GM21381 (cell line): ENCODE measurements at regions not wholly inside any gene's neighbourhood (a gene's known extent, or its start where the extent isn't known, plus 50 kb on each side); places are given as distances from the start of the nearest gene placed in this dataset.

Source experiments
- ATAC-seq: cut with Tn5 transposase; IDR thresholded peaks from one replicate; pipeline ENCODE4 v1.9.1; 2021; ENCODE audit warnings: mild to moderate bottlenecking, moderate library complexity; ENCODE audit not compliant: unreplicated experiment

DNA sequence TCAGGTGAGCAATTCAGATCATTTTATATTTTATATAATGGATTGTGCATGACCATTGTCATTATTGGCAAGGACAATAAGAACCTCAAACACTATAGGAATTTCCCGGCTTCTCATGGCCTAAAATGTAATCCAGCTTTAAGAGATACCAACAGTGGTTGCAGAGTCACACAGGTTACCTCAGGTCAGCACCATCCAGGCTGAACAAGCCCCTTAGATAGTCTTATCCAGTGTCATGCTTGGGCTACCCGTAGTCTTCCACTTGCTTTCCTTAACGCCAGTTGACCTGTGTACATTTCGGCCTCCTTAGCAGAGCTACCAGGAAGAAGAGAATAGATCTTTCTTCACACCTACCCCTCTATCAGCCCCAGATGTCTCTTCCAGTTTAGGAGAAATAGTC, 293.3 kb upstream of the SYT4 start:
- ATAC-seq: no peak

DNA sequence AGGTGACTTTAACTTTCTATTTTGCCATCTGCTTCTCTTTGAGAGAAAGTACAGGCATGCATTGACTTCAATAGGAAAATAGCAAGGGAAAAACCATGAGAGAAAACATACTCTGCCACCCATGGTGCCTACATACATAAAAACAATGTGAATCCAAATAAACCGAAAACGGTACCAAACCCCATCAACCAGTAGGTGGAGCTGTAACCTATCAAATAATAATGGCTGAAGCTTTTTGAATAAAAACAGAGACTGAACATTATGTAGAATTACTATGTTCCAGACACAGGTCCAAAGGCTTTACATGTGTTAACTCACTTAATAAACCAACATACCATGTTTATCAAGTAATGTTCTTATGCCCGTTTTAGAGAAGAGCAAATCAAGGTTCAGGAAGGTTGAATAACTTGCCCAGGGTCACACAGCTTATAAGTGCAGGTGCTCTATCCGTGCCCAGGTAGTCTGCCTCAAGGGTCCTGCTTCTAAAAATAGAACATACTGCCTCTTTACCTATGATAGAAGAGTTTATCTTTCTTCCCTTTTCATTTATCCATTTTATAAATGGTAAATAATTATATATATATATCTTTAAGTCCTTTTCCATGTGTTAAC, 293.9 kb upstream of the SYT4 start:
- peak; percentile 66 for ATAC-seq

DNA sequence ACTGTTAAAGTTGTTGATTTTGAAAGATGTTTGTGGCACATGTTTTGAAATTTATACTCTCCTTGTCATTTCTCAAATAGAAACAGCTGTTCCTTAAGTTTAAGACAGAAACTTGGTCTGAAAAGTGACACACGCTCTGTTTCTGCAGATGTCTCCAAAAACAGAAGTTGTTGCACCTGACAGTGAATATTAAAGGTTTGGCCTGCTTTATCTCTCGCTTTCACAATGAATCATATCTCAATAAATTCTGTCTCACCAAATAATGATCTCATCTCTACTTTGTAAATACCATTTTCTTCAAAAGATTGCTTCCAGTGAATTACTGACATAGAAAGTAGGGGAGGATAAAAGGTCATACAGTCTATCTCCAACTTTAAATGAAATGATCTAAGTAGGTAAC, 294.9 kb upstream of the SYT4 start:
- ATAC-seq: peak; percentile 61

DNA sequence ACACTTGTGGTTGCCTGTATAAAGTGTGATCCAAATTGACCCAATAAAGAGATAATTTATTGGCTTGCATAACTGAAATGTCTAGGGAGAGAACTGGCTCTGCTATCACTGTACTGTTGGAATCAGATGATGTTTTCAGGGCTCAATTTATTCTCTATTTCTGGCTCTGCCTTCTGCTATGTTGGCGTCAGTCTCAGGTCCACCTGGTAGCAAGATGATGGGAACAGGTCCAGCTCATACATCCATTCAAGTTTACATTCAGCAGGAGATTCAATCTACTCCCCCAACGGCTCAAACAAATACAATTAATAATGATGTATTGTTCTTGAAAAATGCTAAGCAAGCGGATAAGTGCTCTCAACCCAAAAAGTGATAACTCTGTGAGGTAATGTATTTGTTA, 297.7 kb upstream of the SYT4 start:
- no peak for ATAC-seq

DNA sequence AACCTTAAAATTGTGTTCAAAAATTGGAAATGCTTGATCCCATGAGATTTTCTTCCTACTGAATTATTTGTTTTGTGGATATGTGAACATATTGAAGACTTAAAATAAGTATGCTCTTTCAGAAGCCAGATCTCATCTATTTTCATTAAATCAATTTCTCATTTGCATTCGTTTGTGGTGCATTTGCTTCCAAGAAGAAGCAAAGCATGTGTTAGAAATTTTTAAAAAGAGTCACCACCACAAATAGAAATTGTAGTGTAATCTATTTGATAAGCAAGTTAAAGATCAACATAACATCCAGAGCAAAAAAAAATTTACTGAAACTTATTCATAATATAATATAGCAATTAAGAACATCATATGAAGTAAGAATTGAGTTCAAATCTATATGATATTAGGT, 300.9 kb upstream of the SYT4 start:
- no peak for ATAC-seq

DNA sequence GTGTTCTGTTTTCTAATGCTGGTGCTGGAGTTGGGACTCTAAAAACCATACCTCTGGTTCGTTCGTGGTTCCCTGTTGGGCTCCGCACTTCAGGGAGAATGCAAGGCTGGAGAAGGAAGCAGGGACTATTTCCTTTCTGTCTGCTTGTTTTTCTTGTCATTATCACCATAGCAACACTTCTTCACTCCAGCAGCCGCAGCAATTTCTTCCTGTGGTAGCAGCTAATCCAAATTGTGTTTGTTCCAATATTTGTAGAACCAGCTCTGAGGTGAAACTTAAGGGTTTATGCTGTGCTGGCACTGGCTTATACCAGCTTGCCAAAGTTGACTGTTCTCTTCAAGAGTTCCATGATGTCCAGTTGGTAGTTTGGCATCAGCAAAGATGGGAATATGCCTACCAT, 301.4 kb upstream of the SYT4 start:
- ATAC-seq: no peak

DNA sequence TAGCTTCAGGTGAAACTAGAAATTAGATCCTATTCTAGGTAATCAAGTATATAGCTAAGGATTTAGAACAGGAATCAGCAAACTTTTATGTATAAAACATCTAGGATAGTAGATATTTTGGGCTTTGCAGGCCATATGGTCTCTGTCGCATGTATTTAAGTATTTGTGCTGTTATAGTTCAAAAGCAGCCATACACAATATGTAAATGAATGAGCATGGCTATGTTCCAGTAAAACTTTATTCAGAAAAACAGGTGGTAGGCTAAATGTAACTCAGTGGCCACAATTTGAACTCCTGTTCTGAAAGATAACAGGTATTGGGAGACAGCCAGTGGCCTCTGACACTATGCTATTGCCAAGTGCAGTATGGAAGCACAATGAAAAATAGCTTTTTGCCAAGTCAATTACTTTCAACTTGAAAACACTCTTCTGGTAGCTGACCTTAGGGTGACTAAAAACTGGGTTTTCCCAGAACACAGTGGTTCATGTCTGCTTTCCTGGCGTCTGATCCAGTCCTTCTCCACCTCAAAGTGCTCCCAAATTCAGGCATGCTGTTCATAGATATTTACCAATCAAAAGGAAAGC, 304.7 kb upstream of the SYT4 start:
- ATAC-seq: no peak

DNA sequence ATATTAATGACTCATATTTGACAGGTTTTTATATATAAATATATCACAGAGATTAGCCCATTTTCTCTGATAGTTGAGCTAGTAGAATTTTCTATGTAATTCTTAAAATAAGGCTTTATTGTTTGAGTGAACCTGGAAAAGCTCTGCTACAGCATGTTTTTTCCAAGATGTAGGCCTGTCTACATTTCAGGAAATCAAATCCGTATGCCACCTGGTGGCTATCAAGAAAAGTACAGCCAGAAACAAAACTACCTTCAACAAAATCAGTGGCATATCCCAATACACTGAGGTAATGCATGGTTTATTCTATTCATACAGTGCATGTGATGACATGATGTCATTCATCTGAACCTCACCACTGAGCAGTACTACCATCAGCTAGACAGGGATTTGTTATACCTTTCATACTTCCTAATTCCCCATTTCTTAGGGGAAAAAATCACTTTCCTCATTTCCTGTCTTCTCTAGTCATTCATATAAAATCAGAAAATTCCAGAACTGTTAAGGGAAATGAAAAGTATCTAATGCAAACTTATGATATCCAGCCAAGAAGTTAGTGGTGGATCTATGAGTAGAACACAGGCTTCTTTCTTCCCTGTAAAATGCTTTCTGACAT, 310.4 kb upstream of the SYT4 start:
- peak; percentile 73 for ATAC-seq

DNA sequence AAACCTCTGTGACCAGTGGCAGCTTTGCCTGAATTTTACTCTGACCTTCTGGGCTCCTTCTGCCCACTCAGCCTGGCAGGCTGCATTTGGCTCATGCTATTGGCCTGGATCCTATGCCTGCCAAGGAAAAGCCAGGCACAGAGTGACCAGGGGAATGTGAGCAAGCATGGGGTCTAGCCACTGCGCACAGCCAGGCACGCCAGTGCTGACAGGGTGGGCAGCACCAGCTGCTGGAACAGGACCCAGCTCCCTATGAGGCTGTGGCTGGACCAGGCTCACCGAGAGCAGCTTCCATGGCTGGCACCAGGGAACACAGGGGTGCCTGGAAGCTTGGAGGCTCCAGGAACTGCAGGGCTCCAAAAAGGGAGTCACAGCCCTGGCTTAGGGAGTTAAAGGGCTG, 311.5 kb upstream of the SYT4 start:
- ATAC-seq: no peak

DNA sequence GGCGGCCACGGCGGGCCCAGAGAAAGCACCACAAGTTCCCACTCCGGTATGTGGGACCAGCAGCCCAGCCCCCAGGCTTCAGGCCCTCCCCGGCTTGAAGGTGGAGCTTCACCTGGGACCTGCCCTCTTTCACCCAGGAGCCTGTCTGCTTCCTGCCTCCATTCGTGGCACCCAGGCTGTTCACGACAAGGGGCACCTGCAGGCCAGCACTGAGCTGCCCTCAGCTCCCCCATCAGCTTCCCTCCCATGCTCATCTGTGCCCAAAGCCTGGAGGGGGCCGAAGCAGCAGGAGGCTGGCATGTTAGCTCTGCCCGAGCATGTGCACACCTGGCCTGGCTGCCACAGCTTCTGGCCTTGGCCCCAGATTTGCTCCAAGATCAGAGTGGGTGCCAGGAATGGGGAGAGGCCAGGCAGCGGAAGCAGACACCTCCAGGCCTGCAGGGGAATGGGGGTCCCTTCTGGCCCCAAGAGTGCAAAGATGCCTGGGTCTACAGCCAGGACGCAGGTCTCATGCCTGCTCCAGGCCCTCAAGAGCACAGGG, 312.4 kb upstream of the SYT4 start:
- no peak for ATAC-seq

DNA sequence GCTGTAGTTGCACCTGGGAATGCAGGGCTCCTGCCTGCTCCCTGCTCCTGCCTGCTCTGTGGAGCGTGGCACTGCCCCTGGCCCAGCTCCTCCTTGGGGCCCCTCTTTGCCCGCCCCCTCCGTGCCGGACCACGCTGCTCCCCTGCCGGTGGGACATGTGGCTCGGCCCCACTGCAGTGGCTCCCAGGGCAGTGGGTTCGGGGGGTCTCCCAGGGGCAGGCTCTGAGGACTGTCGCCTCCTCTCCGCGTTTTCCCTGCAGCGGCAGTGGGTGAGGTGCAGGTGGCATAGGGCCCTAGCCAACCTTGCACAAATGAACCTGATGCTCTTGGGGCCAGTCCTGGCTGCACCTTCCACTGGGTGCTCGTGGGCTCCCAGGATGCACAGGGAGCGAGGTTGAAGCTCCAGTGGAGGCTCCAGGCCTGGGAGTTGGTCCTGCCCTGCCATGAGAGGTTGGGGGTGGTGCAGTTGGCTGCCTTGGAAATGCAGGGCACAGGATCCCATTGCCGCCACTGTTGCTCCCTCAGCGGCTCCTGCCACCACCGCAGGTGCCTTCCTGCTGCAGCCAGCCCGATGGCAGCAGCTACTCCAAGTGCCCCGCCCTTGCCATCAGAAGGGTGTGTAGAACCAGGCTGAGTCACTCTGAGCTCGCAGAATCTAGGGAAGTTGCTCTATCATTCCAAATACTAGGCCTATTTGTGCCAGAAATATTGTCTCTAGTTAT, 313.1 kb upstream of the SYT4 start:
- ATAC-seq: no peak

DNA sequence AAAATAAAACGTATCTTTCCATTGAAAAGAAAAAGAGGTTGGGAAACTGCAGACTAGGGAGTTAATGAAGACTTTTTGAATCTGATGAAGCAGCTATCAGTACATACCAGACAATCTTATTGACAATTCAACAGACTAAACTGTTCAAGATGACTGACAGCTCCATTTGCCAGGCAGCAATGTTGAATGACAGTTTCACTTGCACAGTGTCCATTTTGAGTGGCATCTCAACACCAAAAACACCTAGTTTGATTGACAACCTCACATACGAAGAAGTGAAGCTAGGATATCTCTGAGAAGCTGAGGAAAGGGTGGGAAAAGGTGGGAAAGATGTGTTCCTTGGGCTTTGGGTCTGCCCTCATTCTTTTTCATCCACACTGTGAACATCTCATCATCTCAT, 315.0 kb upstream of the SYT4 start:
- no peak for ATAC-seq

DNA sequence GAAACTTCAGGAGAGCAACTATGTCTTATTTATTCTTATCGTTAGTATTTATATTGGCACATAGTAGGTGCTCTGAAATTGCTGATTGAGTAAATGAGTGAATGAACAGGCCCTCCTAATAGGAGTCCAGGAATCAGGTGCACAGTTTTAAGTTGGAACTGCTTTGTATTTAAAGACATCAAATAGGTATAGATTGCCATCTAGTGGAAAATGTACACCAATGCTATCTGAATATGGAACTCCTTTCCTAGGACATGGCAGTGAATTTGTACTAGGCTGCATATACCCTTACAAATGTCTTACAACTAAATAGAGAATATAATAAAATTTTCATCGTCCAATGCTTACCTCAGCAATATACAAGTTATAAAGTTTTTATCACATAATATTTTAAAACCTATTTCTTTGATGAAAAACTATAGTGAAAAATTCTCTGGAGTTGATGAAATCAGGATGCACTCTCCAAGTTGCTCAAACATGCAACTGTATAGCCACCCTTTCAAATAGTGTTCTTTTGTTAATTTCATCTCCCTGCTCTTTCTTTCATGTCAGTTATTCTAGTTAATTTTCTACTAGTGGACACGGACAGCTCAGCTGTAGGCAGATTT, 318.9 kb upstream of the SYT4 start:
- ATAC-seq: peak; percentile 85

DNA sequence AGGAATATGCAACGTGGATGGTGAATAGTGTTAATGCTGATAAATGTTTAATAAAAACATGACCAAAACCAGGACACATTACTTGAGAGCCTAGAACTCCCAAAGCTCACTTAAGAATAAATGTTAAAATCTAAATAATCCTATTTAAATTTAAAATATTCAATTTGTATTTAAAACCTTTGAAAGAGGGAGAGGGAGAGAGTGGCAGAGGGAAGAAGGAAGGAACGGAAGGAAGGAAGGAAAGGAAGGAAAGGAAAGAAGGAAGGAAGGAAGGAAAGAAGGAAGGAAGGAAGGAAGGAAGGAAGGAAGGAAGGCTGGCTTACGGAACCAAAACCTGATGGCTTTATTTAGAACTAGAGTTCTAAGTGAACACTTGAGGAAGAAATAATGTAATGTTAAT, 324.1 kb upstream of the SYT4 start:
- ATAC-seq: no peak

DNA sequence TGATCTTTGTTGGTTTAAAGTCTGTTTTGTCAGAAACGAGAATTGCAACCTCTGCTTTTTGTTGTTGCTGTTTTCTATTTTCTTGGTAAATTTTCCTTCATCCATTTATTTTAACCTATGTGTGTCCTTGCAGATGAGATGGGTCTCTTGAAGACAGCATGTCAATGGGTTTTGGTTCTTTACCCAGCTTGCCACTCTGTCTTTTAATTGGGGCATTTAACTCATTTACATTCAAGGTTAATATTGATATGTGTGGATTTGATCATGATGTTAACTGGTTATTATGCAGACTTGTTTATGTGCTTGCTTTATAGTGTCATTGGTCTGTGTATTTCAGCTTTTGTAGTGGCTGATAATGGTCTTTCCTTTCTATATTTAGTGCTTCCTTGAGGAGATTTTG, 327.9 kb upstream of the SYT4 start:
- no peak for ATAC-seq

DNA sequence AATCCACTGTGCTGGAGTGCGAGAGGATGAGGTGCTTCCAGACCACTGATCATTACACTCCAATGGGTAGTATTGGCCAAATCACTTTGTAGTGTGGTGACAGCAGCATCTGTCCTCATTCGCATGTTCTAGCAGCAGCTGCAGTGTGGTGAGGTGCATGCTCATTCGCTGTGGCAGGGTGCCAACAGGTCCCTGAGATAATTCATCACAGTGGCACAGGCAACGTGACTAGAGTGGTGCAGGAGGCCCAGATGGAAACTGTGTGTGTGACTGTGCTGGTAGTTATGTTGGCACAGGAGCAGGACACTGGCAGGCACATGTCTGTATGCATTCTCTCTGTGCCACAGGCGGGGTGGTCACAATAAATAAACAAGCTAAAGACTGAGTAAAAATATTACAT, 329.5 kb upstream of the SYT4 start:
- ATAC-seq: no peak

DNA sequence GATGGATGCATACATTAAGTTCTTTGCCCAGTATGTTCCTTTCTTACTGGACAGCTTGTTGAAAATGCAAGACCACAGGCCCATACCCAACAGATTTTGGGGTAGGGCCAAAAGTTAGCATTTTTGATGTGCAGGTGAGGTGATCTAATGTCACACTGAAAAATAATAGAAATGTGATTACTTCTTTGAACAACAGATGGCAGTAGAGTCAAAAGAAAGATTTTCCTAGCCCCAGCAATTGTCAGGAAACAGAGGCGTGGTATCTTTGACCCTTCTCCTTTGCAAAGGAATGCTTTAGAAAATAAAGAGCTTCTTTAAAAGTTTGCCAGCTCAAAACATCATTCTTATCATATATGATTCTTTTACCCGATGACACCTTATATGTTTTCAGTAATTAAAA, 343.6 kb upstream of the SYT4 start:
- ATAC-seq: peak; percentile 69

DNA sequence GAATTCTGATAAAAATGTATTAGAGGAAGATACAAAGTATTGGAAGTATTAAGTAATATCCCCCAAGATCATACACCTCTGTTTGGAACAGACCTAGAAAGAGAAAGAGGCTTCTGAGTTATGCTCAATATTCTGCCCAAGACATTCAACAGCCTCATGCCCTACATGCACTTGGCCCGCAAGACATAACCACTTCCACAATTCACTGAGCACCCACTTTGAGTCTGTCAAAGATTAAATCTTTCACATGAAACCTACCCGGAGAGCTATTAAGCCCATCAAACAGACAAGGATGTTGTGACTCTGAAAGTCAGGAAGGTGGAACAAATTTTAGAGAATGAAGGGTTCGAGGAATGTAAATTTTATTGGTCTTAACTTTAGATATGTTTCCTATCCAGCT, 344.7 kb upstream of the SYT4 start:
- ATAC-seq: no peak

DNA sequence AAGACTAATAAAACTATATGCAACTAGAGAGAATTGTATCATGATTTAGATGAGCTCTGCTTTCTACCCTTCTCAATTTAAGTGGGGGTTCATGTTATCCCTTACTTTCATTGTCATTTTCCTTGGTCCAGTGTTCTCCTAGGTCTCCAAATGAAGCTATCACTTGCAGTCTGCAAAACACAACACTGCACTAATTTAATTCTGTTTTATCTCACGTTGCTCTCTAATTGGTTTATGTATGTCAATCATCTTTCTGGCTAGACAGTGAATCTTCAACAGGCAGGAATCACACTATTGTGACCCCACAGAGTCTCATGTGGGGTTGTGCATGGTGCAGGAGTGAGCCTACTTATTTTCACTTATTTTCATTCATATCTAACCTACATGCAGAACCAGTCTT, 348.3 kb upstream of the SYT4 start:
- no peak for ATAC-seq

DNA sequence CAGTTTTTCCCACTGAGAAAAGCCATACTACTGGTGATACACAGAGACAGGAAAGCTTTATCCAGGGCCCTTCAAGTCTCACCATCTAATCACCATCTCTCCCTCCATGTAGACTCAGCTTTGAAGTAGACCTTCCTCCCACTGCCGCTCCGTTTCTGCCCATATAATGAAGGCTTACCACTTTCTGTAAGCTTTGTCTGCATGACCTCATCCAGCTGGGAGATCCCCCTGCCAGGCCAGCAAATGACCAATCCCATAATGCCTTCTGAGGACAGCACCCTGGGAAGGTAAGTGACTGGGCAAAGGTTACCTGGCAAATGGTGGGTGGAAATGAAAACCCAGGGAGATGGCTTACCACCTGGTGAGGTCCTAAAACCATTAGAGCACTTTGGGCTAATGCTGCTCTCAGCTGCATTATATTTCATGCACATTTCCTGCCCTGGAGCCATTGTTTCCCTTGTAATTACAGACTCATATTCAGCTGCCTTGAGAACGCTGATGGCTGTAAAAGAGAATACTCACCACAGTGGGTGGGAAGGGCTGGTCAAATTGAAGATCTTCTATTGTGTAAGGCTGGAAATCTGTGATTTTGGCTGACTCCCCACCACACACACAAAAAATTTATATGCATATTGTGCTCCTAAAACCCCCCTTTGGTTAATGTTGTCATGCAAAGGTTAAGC, 350.7 kb upstream of the SYT4 start:
- ATAC-seq: no peak

DNA sequence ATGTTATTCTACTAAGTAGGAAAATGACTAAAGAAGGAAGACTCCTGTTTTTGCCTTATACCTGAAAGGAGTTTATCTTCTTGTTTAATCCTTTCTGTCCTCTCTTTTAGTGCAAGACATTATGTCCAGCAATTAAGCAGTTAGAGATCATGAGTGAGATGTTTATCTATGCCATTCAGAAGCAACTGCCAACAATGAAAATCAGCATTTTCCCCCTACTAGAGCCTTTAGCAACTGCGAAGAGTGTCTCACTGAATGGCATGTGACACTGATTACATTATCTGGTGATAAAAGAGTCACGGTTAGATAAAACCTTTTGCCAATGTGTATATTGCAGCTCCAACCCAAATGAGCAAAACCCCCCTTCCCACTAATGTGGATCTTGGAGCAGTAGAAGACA, 357.7 kb upstream of the SYT4 start:
- ATAC-seq: no peak
